ENCODE measurements at regions not wholly inside any gene's neighbourhood (a gene's known extent, or its start where the extent isn't known, plus 50 kb on each side); places are given as distances from the start of the nearest gene placed in this dataset.
"Not testable (repeated sequence)": the region's sequence is repeated elsewhere in the genome, so short reads cannot be mapped to it uniquely, and the experiment has no call there.

- no peak for DNase-seq
Observed at GRCh38 chr12:126212824-126213223, 1147.6 kb downstream of the AACS start.

- DNase-seq, result no peak
Observed at GRCh38 chr12:126218697-126219096, 1153.5 kb downstream of the AACS start.

GRCh38 chr12:126219139-126219538 lies 1153.9 kb downstream of the AACS start:
- DNase-seq, result no peak

GRCh38 chr12:126219654-126220279 lies 1154.5 kb downstream of the AACS start:
- no peak for DNase-seq

- no peak for DNase-seq
Observed at GRCh38 chr12:126224032-126224431, 1158.8 kb downstream of the AACS start.

- no peak for DNase-seq
Observed at GRCh38 chr12:126228936-126229335, 1163.7 kb downstream of the AACS start.

GRCh38 chr12:126232711-126233110 lies 1167.5 kb downstream of the AACS start:
- no peak for DNase-seq

GRCh38 chr12:126233625-126234024 lies 1168.4 kb downstream of the AACS start:
- no peak for DNase-seq

- no peak for DNase-seq
Observed at GRCh38 chr12:126243814-126244440, 1178.7 kb downstream of the AACS start.

GRCh38 chr12:126247936-126248335 lies 1182.7 kb downstream of the AACS start:
- no peak for DNase-seq

GRCh38 chr12:126248871-126249403 lies 1183.7 kb downstream of the AACS start:
- no peak for DNase-seq

GRCh38 chr12:126258190-126258589 lies 1193.0 kb downstream of the AACS start:
- no peak for DNase-seq

- DNase-seq, result no peak
Observed at GRCh38 chr12:126262829-126263228, 1197.6 kb downstream of the AACS start.

- no peak for DNase-seq
Observed at GRCh38 chr12:126268222-126268621, 1203.0 kb downstream of the AACS start.

GRCh38 chr12:126271159-126271558 lies 1205.9 kb downstream of the AACS start:
- no peak for DNase-seq

- no peak for DNase-seq
Observed at GRCh38 chr12:126282691-126283090, 1217.5 kb downstream of the AACS start.

GRCh38 chr12:126286203-126286602 lies 1221.0 kb downstream of the AACS start:
- DNase-seq, result no peak

GRCh38 chr12:126290456-126290855 lies 1225.2 kb downstream of the AACS start:
- no peak for DNase-seq

GRCh38 chr12:126291987-126292386 lies 1226.8 kb downstream of the AACS start:
- DNase-seq, result not testable (repeated sequence)

- no peak for DNase-seq
Observed at GRCh38 chr12:126295652-126296051, 1230.4 kb downstream of the AACS start.

- no peak for DNase-seq
Observed at GRCh38 chr12:126309278-126309677, 1244.0 kb downstream of the AACS start.

- no peak for DNase-seq
Observed at GRCh38 chr12:126312457-126312856, 1247.2 kb downstream of the AACS start.

- DNase-seq, result no peak
Observed at GRCh38 chr12:126316411-126316810, 1251.2 kb downstream of the AACS start.

GRCh38 chr12:126337556-126338441 lies 1272.6 kb downstream of the AACS start:
- DNase-seq, result no peak

Measured in midbrain (tissue), 1 donor.